ENCODE measurements at regions not wholly inside any gene's neighbourhood (a gene's known extent, or its start where the extent isn't known, plus 50 kb on each side); places are given as distances from the start of the nearest gene placed in this dataset.
"Not testable (repeated sequence)": the region's sequence is repeated elsewhere in the genome, so short reads cannot be mapped to it uniquely, and the experiment has no call there.

DNA sequence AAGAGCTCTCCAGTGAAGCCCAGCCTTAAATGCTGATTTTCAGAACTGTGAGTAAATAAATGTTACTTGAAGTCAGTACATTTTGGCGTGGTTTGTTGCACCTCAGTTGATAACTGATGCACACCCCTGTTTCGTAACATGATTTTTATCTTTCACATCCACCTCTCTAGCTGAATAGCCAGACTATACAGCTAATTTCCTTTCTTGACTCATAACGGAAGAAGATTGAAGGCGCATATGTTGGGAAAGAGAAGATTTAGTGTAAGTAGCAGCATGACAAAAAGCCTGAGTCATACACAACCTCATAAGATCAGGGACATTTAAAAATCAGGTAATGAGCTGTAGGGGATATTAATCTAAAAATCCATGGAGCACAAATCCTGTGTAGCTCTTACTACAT is 716.2 kb upstream of the ZP4 start:
- no peak for DNase-seq
- H3K4me3 ChIP-seq = no peak overlapping the region
- no peaks in the 10 kb centered on the region for H3K36me3 ChIP-seq
- no peaks in the 10 kb centered on the region for H3K9me3 ChIP-seq
- H3K4me1 ChIP-seq = no peaks in the 10 kb centered on the region
- TF ChIP-seq CTCF (IDR thresholded peaks at IDR 0.05) = no peak
- no peak for TF ChIP-seq POLR2A (IDR thresholded peaks at IDR 0.05)
- H3K27me3 ChIP-seq = no peaks in the 10 kb centered on the region
- H3K27ac ChIP-seq = no peak overlapping the region

GRCh38 chr1:238606457-238606856 is 715.7 kb upstream of the ZP4 start:
- Histone ChIP-seq H3K9me3 (no peaks in the 10 kb centered on the region), H3K4me3 (no peak overlapping the region), H3K27ac (no peak overlapping the region), H3K4me1 (no peaks in the 10 kb centered on the region), H3K27me3 (no peaks in the 10 kb centered on the region), H3K36me3 (no peaks in the 10 kb centered on the region)
- no peak for DNase-seq
- TF ChIP-seq POLR2A (IDR thresholded peaks at IDR 0.05) (no peak), CTCF (IDR thresholded peaks at IDR 0.05) (no peak)

- Histone ChIP-seq H3K27ac (no peak overlapping the region), H3K36me3 (no peaks in the 10 kb centered on the region), H3K27me3 (no peaks in the 10 kb centered on the region), H3K9me3 (no peaks in the 10 kb centered on the region), H3K4me3 (no peak overlapping the region), H3K4me1 (no peaks in the 10 kb centered on the region)
- TF ChIP-seq POLR2A (IDR thresholded peaks at IDR 0.05) (no peak), CTCF (IDR thresholded peaks at IDR 0.05) (no peak)
- no peak for DNase-seq
These were observed 713.6 kb upstream of the ZP4 start for GRCh38 chr1:238604357-238604756.

- not testable (repeated sequence) for H3K4me1 ChIP-seq, H3K27me3 ChIP-seq
These were observed 710.9 kb upstream of the ZP4 start for GRCh38 chr1:238601604-238602003.

DNA sequence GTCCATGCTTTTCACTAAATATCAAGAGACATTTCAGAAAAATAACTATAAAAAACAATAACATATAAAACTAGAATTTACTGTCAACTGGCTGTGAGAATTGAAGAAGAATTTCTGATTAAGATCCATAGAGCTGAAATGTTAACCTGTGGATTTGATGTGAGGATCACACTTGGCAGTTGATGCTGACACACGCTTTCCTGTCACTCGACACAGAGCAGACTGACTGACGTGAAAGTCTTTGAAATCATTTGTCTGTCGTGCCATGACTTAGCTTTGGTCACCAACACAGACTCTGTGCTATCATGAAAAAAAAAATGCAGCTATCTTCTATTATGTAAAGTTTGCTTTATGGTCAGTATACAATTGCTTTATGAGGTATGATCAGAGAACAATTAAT is 706.0 kb upstream of the ZP4 start:
- DNase-seq = no peak
- H3K4me1 ChIP-seq = no peaks in the 10 kb centered on the region
- H3K4me3 ChIP-seq = no peak overlapping the region
- no peaks in the 10 kb centered on the region for H3K27me3 ChIP-seq
- H3K27ac ChIP-seq = no peak overlapping the region
- H3K9me3 ChIP-seq = no peaks in the 10 kb centered on the region
- no peaks in the 10 kb centered on the region for H3K36me3 ChIP-seq
- TF ChIP-seq CTCF (IDR thresholded peaks at IDR 0.05) = no peak
- no peak for TF ChIP-seq POLR2A (IDR thresholded peaks at IDR 0.05)

More at GRCh38 chr1:238601604-238602003, 710.9 kb upstream of the ZP4 start:
- H3K4me3 ChIP-seq, H3K27ac ChIP-seq, H3K36me3 ChIP-seq, DNase-seq, H3K9me3 ChIP-seq: not testable (repeated sequence)

- H3K27me3 ChIP-seq = no peaks in the 10 kb centered on the region
- DNase-seq = no peak
- no peaks in the 10 kb centered on the region for H3K4me1 ChIP-seq
- TF ChIP-seq CTCF (IDR thresholded peaks at IDR 0.05) (no peak), POLR2A (IDR thresholded peaks at IDR 0.05) (no peak)
- no peak overlapping the region for H3K27ac ChIP-seq
- H3K4me3 ChIP-seq = no peak overlapping the region
- H3K9me3 ChIP-seq = no peaks in the 10 kb centered on the region
- no peaks in the 10 kb centered on the region for H3K36me3 ChIP-seq
These were observed 701.9 kb upstream of the ZP4 start for GRCh38 chr1:238592621-238593020.
